ENCODE measurements at regions not wholly inside any gene's neighbourhood (a gene's known extent, or its start where the extent isn't known, plus 50 kb on each side); places are given as distances from the start of the nearest gene placed in this dataset.

GRCh38 chr16:22625967-22626366, 115.3 kb downstream of the NPIPB5 start:
- no peak for TF ChIP-seq Cebpa-rat (IDR thresholded peaks at IDR 0.05)
- H3K4me2 ChIP-seq = no peak overlapping the region
- no peak overlapping the region for H3K9ac ChIP-seq
- H3K27ac ChIP-seq = no peak overlapping the region
- peaks cover 0 to 10% (median 0%) of the 10 kb centered on the region in 10 experiments; a peak in 2 of 20 replicates for H3K4me1 ChIP-seq
- H3K4me3 ChIP-seq = no peak overlapping the region
- no peaks in the 10 kb centered on the region for H3K27me3 ChIP-seq
- no peaks in the 10 kb centered on the region; a peak in 1 of 22 replicates for H3K9me3 ChIP-seq (replicated peaks in 1 of 11)
- H3K36me3 ChIP-seq = no peaks in the 10 kb centered on the region
- H4K20me1 ChIP-seq = no peaks in the 10 kb centered on the region; a peak in 1 of 22 replicates

- no peaks in the 10 kb centered on the region; a peak in 1 of 22 replicates for H4K20me1 ChIP-seq
- no peaks in the 10 kb centered on the region; a peak in 1 of 22 replicates for H3K9me3 ChIP-seq (replicated peaks in 1 of 11)
- no peaks in the 10 kb centered on the region for H3K27me3 ChIP-seq
Measured at GRCh38 chr16:22627043-22627442, 116.4 kb downstream of the NPIPB5 start.

GRCh38 chr16:22628994-22629393, 118.3 kb downstream of the NPIPB5 start:
- peak overlapping the region in 1 of 11 experiments; percentile 3; a peak in 1 of 22 replicates for H3K27ac ChIP-seq
- H3K36me3 ChIP-seq = no peaks in the 10 kb centered on the region
- H4K20me1 ChIP-seq = no peaks in the 10 kb centered on the region; a peak in 1 of 22 replicates
- H3K4me3 ChIP-seq = no peak overlapping the region
- peaks cover 0 to 10% (median 0%) of the 10 kb centered on the region in 10 experiments; a peak in 2 of 20 replicates for H3K4me1 ChIP-seq
- TF ChIP-seq Cebpa-rat (IDR thresholded peaks at IDR 0.05) = no peak
- H3K4me2 ChIP-seq = peak overlapping the region in 1 of 11 experiments; percentile 60; a peak in 2 of 22 replicates
- no peaks in the 10 kb centered on the region for H3K27me3 ChIP-seq
- H3K9ac ChIP-seq = no peak overlapping the region
- H3K9me3 ChIP-seq (replicated peaks in 1 of 11) = no peaks in the 10 kb centered on the region; a peak in 1 of 22 replicates

More at GRCh38 chr16:22627043-22627442, 116.4 kb downstream of the NPIPB5 start:
- H3K9ac ChIP-seq = no peak overlapping the region
- H3K4me2 ChIP-seq = no peak overlapping the region
- H3K36me3 ChIP-seq = no peaks in the 10 kb centered on the region
- H3K4me1 ChIP-seq = peaks cover 0 to 10% (median 0%) of the 10 kb centered on the region in 10 experiments; a peak in 2 of 20 replicates
- TF ChIP-seq Cebpa-rat (IDR thresholded peaks at IDR 0.05) = no peak
- H3K27ac ChIP-seq = no peak overlapping the region
- H3K4me3 ChIP-seq = no peak overlapping the region

- Histone ChIP-seq H3K4me2 (no peak overlapping the region), H3K9ac (no peak overlapping the region), H3K4me3 (no peak overlapping the region), H3K36me3 (no peaks in the 10 kb centered on the region), H4K20me1 (no peaks in the 10 kb centered on the region; a peak in 1 of 22 replicates), H3K27ac (no peak overlapping the region), H3K9me3 (replicated peaks in 1 of 11) (no peaks in the 10 kb centered on the region; a peak in 1 of 22 replicates), H3K4me1 (peaks cover 0 to 10% (median 0%) of the 10 kb centered on the region in 10 experiments; a peak in 2 of 20 replicates), H3K27me3 (no peaks in the 10 kb centered on the region)
- no peak for TF ChIP-seq Cebpa-rat (IDR thresholded peaks at IDR 0.05)
Measured at GRCh38 chr16:22630242-22630641, 119.6 kb downstream of the NPIPB5 start.

- Histone ChIP-seq H3K4me2 (no peak overlapping the region), H3K27ac (no peak overlapping the region), H3K4me3 (no peak overlapping the region), H3K9me3 (replicated peaks in 1 of 11) (no peaks in the 10 kb centered on the region), H3K36me3 (no peaks in the 10 kb centered on the region), H3K27me3 (no peaks in the 10 kb centered on the region), H4K20me1 (no peaks in the 10 kb centered on the region; a peak in 1 of 22 replicates), H3K9ac (no peak overlapping the region), H3K4me1 (peaks cover 0 to 20% (median 0%) of the 10 kb centered on the region in 10 experiments; a peak in 3 of 20 replicates)
- peak in 8 of 11 experiments; percentile 28 to 92 (median 77); a peak in 11 of 22 replicates for TF ChIP-seq Cebpa-rat (IDR thresholded peaks at IDR 0.05)
Measured at GRCh38 chr16:22631264-22631663, 120.6 kb downstream of the NPIPB5 start.

GRCh38 chr16:22632606-22633005, 121.9 kb downstream of the NPIPB5 start:
- Histone ChIP-seq H3K9ac (no peak overlapping the region), H3K9me3 (replicated peaks in 1 of 11) (peaks cover 0 to 8% (median 0%) of the 10 kb centered on the region in 11 experiments; a peak in 5 of 22 replicates), H3K4me2 (no peak overlapping the region), H3K27me3 (no peaks in the 10 kb centered on the region), H3K4me1 (peaks cover 0 to 33% (median 0%) of the 10 kb centered on the region in 10 experiments; a peak in 4 of 20 replicates), H3K36me3 (no peaks in the 10 kb centered on the region), H4K20me1 (no peaks in the 10 kb centered on the region), H3K4me3 (no peak overlapping the region), H3K27ac (no peak overlapping the region)
- no peak for TF ChIP-seq Cebpa-rat (IDR thresholded peaks at IDR 0.05)

- no peaks in the 10 kb centered on the region for H3K36me3 ChIP-seq
- no peaks in the 10 kb centered on the region for H4K20me1 ChIP-seq
- H3K4me2 ChIP-seq = no peak overlapping the region
- H3K27me3 ChIP-seq = no peaks in the 10 kb centered on the region
- H3K4me1 ChIP-seq = peaks cover 0 to 40% (median 0%) of the 10 kb centered on the region in 10 experiments; a peak in 4 of 20 replicates
- peaks cover 0 to 11% (median 0%) of the 10 kb centered on the region in 11 experiments; a peak in 5 of 22 replicates for H3K9me3 ChIP-seq (replicated peaks in 1 of 11)
- no peak overlapping the region for H3K27ac ChIP-seq
- H3K4me3 ChIP-seq = no peak overlapping the region
- H3K9ac ChIP-seq = no peak overlapping the region
- no peak for TF ChIP-seq Cebpa-rat (IDR thresholded peaks at IDR 0.05)
Measured at GRCh38 chr16:22633280-22633679, 122.6 kb downstream of the NPIPB5 start.

- TF ChIP-seq Cebpa-rat (IDR thresholded peaks at IDR 0.05) = no peak
- Histone ChIP-seq H3K4me1 (peaks cover 0 to 41% (median 0%) of the 10 kb centered on the region in 10 experiments; a peak in 4 of 20 replicates), H3K27me3 (no peaks in the 10 kb centered on the region), H3K4me3 (no peak overlapping the region), H3K9me3 (replicated peaks in 1 of 11) (peaks cover 0 to 11% (median 0%) of the 10 kb centered on the region in 11 experiments; a peak in 5 of 22 replicates), H3K36me3 (no peaks in the 10 kb centered on the region), H3K27ac (no peak overlapping the region), H3K9ac (no peak overlapping the region), H4K20me1 (no peaks in the 10 kb centered on the region), H3K4me2 (no peak overlapping the region)
Measured at GRCh38 chr16:22633799-22634198, 123.1 kb downstream of the NPIPB5 start.

GRCh38 chr16:22634954-22635353, 124.3 kb downstream of the NPIPB5 start:
- TF ChIP-seq Cebpa-rat (IDR thresholded peaks at IDR 0.05) = no peak
- no peak overlapping the region for H3K4me3 ChIP-seq
- H3K4me1 ChIP-seq = peaks cover 0 to 39% (median 0%) of the 10 kb centered on the region in 10 experiments; a peak in 4 of 20 replicates
- no peak overlapping the region for H3K9ac ChIP-seq
- H3K27ac ChIP-seq = no peak overlapping the region
- H3K9me3 ChIP-seq (replicated peaks in 1 of 11) = peaks cover 0 to 11% (median 0%) of the 10 kb centered on the region in 11 experiments; a peak in 5 of 22 replicates
- no peaks in the 10 kb centered on the region for H4K20me1 ChIP-seq
- H3K27me3 ChIP-seq = no peaks in the 10 kb centered on the region
- no peak overlapping the region for H3K4me2 ChIP-seq
- H3K36me3 ChIP-seq = no peaks in the 10 kb centered on the region

- peaks cover 0 to 39% (median 0%) of the 10 kb centered on the region in 10 experiments; a peak in 4 of 20 replicates for H3K4me1 ChIP-seq
- H3K9ac ChIP-seq = no peak overlapping the region
Measured at GRCh38 chr16:22635357-22635761, 124.7 kb downstream of the NPIPB5 start.

More at GRCh38 chr16:22635357-22635761, 124.7 kb downstream of the NPIPB5 start:
- Histone ChIP-seq H3K27ac (no peak overlapping the region), H3K4me2 (peak overlapping the region in 1 of 11 experiments; percentile 63; a peak in 1 of 22 replicates), H3K9me3 (replicated peaks in 1 of 11) (peaks cover 0 to 11% (median 0%) of the 10 kb centered on the region in 11 experiments; a peak in 5 of 22 replicates), H3K4me3 (no peak overlapping the region), H3K36me3 (no peaks in the 10 kb centered on the region), H3K27me3 (no peaks in the 10 kb centered on the region), H4K20me1 (no peaks in the 10 kb centered on the region)
- no peak for TF ChIP-seq Cebpa-rat (IDR thresholded peaks at IDR 0.05)
